GM12891 (cell line): ENCODE measurements at regions not wholly inside any gene's neighbourhood (a gene's known extent, or its start where the extent isn't known, plus 50 kb on each side); places are given as distances from the start of the nearest gene placed in this dataset.
"Not testable (repeated sequence)": the region's sequence is repeated elsewhere in the genome, so short reads cannot be mapped to it uniquely, and the experiment has no call there.

ENCODE experiments used
- PAX5 ChIP-seq: IDR thresholded peaks from 2 replicates; pipeline ENCODE4 v1.6.1; 2011; ENCODE audit warnings: low read length, moderate library complexity, mild to moderate bottlenecking; ENCODE audit not compliant: insufficient read depth, severe bottlenecking
- POLR2AphosphoS5 ChIP-seq: IDR thresholded peaks from 2 replicates; pipeline ENCODE4 v1.6.1; 2011; ENCODE audit warnings: low read depth, low read length, control low read depth
- SPI1 ChIP-seq: IDR thresholded peaks from 2 replicates; pipeline ENCODE4 v1.6.1; 2011; ENCODE audit warnings: low read depth, low read length, control low read depth
- TAF1 ChIP-seq: IDR thresholded peaks from 2 replicates; pipeline ENCODE4 v1.6.1; 2011; ENCODE audit warnings: low read depth, low read length, control low read depth

DNA sequence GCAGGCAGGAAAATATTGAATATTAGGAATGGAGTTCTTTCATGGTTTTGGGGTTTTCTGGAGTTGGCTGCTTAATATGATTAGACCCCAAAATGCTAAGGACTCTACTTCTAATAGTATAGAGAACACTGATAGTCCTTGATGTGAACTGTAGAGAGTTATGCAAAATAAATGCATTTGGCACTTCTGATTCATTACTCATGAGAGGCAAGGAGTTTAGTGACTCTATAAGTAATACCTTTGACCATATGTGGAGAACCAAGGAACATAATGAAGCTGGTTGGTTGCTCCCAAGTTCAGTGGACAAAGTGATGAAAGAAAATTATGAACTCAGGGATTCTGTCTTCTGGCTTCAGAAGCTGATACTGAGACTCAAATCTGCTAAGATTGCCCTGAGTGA is 83.9 kb upstream of the RANBP6 start:
- TF ChIP-seq TAF1, SPI1, POLR2AphosphoS5, PAX5: not testable (repeated sequence)
